GM10248 (cell line): ENCODE measurements at regions not wholly inside any gene's neighbourhood (a gene's known extent, or its start where the extent isn't known, plus 50 kb on each side); places are given as distances from the start of the nearest gene placed in this dataset.

Experiments
- CTCF ChIA-PET: fragments of 300-600 bp; sonication (Branson Sonifier 250); formaldehyde crosslinking; extraction: SDS; loops from one replicate; lab custom pipeline; 2021; ENCODE audit warnings: antibody characterized with exemption; lab: Yijun Ruan, JAX
- POLR2A ChIA-PET: fragments of 350-650 bp; sonication (Branson Sonifier 250); formaldehyde crosslinking; extraction: SDS; loops from one replicate; lab custom pipeline; 2020; ENCODE audit warnings: antibody characterized with exemption; lab: Yijun Ruan, JAX
- DNase-seq: peaks from one replicate; pipeline ENCODE4 v3.0.0; 2012; ENCODE audit errors: extremely low spot score
- TF ChIP-seq, protein P1 (sequence below): IDR thresholded peaks from 2 replicates; pipeline ENCODE4 v1.5.1; 2012; ENCODE audit warnings: mild to moderate bottlenecking, low read depth; ENCODE audit errors: extremely low read depth, missing control alignments, control extremely low read depth

DNA sequence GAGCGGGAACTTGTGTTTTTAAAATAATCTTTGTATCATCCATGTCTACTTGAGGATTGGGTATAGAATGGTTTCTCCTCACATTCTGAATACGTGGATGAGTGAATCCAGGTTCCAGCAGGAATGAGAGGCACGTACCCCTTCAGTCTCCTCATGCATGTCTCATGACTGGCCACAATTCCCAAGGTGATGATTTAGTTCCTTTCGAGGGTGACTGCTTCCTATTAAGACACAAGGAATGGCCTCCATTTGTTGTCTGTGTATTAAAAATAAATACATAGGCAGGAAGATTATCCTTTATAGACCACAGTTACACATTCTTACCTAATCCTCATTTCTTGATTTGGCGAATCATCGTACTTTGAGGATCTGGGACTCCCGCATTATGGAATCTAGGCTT is 217.0 kb upstream of the LRIG1 start:
- DNase-seq: no peak
- CTCF ChIA-PET: interaction anchor here (1.0 kb wide), 1 partner anchor 10 kb away, joined by 3 read pairs; no protein-coding TSS in a partner anchor
- POLR2A ChIA-PET: no interaction called here
- TF ChIP-seq, protein P1, sequence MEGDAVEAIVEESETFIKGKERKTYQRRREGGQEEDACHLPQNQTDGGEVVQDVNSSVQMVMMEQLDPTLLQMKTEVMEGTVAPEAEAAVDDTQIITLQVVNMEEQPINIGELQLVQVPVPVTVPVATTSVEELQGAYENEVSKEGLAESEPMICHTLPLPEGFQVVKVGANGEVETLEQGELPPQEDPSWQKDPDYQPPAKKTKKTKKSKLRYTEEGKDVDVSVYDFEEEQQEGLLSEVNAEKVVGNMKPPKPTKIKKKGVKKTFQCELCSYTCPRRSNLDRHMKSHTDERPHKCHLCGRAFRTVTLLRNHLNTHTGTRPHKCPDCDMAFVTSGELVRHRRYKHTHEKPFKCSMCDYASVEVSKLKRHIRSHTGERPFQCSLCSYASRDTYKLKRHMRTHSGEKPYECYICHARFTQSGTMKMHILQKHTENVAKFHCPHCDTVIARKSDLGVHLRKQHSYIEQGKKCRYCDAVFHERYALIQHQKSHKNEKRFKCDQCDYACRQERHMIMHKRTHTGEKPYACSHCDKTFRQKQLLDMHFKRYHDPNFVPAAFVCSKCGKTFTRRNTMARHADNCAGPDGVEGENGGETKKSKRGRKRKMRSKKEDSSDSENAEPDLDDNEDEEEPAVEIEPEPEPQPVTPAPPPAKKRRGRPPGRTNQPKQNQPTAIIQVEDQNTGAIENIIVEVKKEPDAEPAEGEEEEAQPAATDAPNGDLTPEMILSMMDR: no peak

- TF ChIP-seq, protein P1: no peak
- no peak for DNase-seq
- ChIA-PET POLR2A (no interaction called here), CTCF (no interaction called here)
Observed at GRCh38 chr3:66719796-66720356, 219.1 kb upstream of the LRIG1 start.

DNA sequence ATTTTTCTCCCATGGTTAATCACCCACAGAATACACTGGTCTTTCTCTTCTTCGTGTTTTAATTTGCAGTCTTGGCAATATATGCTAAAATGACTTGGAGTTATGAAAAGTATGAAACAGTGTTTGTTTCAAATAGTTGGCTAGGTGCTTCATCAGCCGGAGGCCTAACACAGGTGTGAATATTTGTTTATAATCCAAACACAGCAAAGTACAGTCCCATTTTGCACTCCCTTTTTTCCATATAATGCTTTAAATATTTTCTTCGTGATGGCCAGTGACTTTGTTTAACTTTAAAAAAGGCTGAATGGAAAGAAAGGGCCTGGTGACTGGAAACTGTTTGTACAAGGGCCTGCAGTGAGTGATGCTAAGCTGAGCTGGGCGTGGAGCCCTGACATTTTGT is 219.7 kb upstream of the LRIG1 start:
- TF ChIP-seq, protein P1: no peak
- POLR2A ChIA-PET: no interaction called here
- CTCF ChIA-PET: interaction anchor here (1.0 kb wide), 1 partner anchor 11 kb away, joined by 3 read pairs; no protein-coding TSS in a partner anchor
- DNase-seq: no peak

- POLR2A ChIA-PET: no interaction called here
- DNase-seq: no peak
- CTCF ChIA-PET: no interaction called here
- TF ChIP-seq, protein P1: no peak
Observed at GRCh38 chr3:66722675-66723074, 221.9 kb upstream of the LRIG1 start.

DNA sequence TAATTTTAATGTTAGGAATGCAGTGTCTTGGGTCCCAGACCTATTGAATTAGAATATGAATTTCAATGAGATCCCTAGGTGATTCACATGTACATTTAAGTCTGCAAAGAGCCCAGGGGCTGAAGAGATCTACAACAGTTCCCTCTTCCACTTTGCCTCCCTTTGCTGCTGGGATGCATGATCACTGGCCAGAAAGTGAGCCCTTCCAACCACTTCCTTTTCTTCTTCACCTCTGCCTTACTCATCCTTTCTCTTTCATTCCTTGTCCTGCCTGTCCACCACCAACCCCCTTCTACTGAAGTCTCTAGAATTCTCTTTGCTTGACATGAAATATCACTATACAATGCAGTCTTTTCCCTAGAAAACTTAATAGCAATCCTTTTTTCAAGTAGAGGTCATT is 222.4 kb upstream of the LRIG1 start:
- ChIA-PET POLR2A (no interaction called here), CTCF (no interaction called here)
- DNase-seq: no peak
- TF ChIP-seq, protein P1: no peak

GRCh38 chr3:66729687-66730393 is 229.0 kb upstream of the LRIG1 start:
- ChIA-PET CTCF (no interaction called here), POLR2A (no interaction called here)
- TF ChIP-seq, protein P1: no peak
- DNase-seq: no peak
